Endothelial cell of umbilical vein (primary cell): ENCODE measurements at regions not wholly inside any gene's neighbourhood (a gene's known extent, or its start where the extent isn't known, plus 50 kb on each side); places are given as distances from the start of the nearest gene placed in this dataset.
"Not testable (repeated sequence)": the region's sequence is repeated elsewhere in the genome, so short reads cannot be mapped to it uniquely, and the experiment has no call there.

ENCODE experiments used
- EZH2 ChIP-seq: IDR thresholded peaks from 2 replicates; pipeline ENCODE4 v1.6.1; 2012; ENCODE audit warnings: borderline replicate concordance, low read depth, mild to moderate bottlenecking, moderate library complexity, low read length, inconsistent platforms; ENCODE audit not compliant: severe bottlenecking
- FOS ChIP-seq: IDR thresholded peaks from 2 replicates; pipeline ENCODE4 v1.6.1; 2011; ENCODE audit warnings: mild to moderate bottlenecking, low read length, moderate library complexity, borderline replicate concordance; ENCODE audit not compliant: insufficient read depth
- POLR2AphosphoS5 ChIP-seq: IDR thresholded peaks from 2 replicates; pipeline ENCODE4 v1.6.1; 2012; ENCODE audit warnings: low read depth, mild to moderate bottlenecking, control low read depth, low read length, moderate library complexity; ENCODE audit not compliant: insufficient read depth
- TF ChIP-seq, protein P1 (sequence below), 2 donors: IDR thresholded peaks; 1 replicate in 1 of 2; 2 replicates in 1 of 2; pipeline ENCODE4 v1.5.1; 2011; ENCODE audit warnings: low read length in 2 of 2, mild to moderate bottlenecking in 2 of 2, moderate library complexity in 2 of 2, control low read depth in 1 of 2, inconsistent platforms in 1 of 2, low read depth in 1 of 2; ENCODE audit not compliant: insufficient read depth in 1 of 2; ENCODE audit errors: extremely low read depth in 1 of 2

DNA sequence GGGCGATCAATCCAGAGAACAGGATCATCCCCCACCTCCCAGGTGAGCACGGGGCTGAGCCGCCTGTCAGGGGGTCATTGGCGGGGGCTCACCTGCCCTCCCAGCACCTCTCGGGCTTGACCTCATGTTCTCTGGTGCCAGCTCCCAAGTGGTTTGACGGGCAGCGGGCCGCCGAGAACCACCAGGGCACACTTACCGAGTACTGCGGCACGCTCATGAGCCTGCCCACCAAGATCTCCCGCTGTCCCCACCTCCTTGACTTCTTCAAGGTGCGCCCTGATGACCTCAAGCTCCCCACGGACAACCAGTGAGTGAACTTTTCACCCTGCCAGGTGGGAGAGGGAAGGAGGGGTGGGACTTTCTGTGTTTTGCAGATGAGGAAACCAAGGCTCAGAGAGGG lies 82.9 kb downstream of the NSUN5 start:
- TF ChIP-seq, protein P1, sequence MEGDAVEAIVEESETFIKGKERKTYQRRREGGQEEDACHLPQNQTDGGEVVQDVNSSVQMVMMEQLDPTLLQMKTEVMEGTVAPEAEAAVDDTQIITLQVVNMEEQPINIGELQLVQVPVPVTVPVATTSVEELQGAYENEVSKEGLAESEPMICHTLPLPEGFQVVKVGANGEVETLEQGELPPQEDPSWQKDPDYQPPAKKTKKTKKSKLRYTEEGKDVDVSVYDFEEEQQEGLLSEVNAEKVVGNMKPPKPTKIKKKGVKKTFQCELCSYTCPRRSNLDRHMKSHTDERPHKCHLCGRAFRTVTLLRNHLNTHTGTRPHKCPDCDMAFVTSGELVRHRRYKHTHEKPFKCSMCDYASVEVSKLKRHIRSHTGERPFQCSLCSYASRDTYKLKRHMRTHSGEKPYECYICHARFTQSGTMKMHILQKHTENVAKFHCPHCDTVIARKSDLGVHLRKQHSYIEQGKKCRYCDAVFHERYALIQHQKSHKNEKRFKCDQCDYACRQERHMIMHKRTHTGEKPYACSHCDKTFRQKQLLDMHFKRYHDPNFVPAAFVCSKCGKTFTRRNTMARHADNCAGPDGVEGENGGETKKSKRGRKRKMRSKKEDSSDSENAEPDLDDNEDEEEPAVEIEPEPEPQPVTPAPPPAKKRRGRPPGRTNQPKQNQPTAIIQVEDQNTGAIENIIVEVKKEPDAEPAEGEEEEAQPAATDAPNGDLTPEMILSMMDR (IDR thresholded peaks at IDR 0.05; ENCODE audit: extremely low read depth in 1 of 2, insufficient read depth in 1 of 2, low read depth in 1 of 2, low read length in 2 of 2): not testable (repeated sequence)
- not testable (repeated sequence) for TF ChIP-seq POLR2AphosphoS5, EZH2, FOS
